Karpas-422 (cell line): ENCODE measurements at regions not wholly inside any gene's neighbourhood (a gene's known extent, or its start where the extent isn't known, plus 50 kb on each side); places are given as distances from the start of the nearest gene placed in this dataset.

ENCODE experiments used
- DNase-seq: peaks from one replicate; pipeline ENCODE4 v3.0.0-alpha.2; 2015
- H2AFZ ChIP-seq: fragments of 200-600 bp; sonication (generic); 2 replicates; pipeline ENCODE4 v1.6.1; 2014; ENCODE audit warnings: antibody characterized with exemption, low read length, mixed read lengths
- H3K27ac ChIP-seq: fragments of 200-600 bp; sonication (generic); 2 replicates; pipeline ENCODE4 v1.5.1; 2014; ENCODE audit warnings: mild to moderate bottlenecking, low read length, moderate library complexity
- H3K27me3 ChIP-seq: fragments of 200-600 bp; sonication (generic); 2 replicates; pipeline ENCODE4 v1.6.1; 2014; ENCODE audit warnings: low read length, mixed read lengths
- H3K36me3 ChIP-seq: fragments of 200-600 bp; sonication (generic); 2 replicates; pipeline ENCODE4 v1.6.1; 2014; ENCODE audit warnings: low read length, mixed read lengths; ENCODE audit not compliant: insufficient read depth
- H3K4me1 ChIP-seq: fragments of 200-600 bp; sonication (generic); 2 replicates; pipeline ENCODE4 v1.6.1; 2014; ENCODE audit warnings: mild to moderate bottlenecking, low read length, mixed read lengths
- H3K4me2 ChIP-seq: fragments of 200-600 bp; sonication (generic); 2 replicates; pipeline ENCODE4 v1.6.1; 2014; ENCODE audit warnings: low read length, low read depth, mild to moderate bottlenecking; ENCODE audit not compliant: poor library complexity, severe bottlenecking
- H3K4me3 ChIP-seq: fragments of 200-600 bp; sonication (generic); 2 replicates; pipeline ENCODE4 v1.5.1; 2014; ENCODE audit warnings: mild to moderate bottlenecking, antibody characterized with exemption, low read length, mixed read lengths
- H3K79me2 ChIP-seq: fragments of 200-600 bp; sonication (generic); 2 replicates; pipeline ENCODE4 v1.6.1; 2014; ENCODE audit warnings: mild to moderate bottlenecking, low read length, mixed read lengths
- H3K9ac ChIP-seq: fragments of 200-600 bp; sonication (generic); 2 replicates; pipeline ENCODE4 v1.6.0; 2014; ENCODE audit warnings: low read length
- H3K9me2 ChIP-seq: fragments of 200-600 bp; sonication (generic), shearing (Covaris generic); replicated peaks from 2 replicates; pipeline ENCODE4 v1.6.0; 2014; ENCODE audit warnings: mild to moderate bottlenecking, low read length, moderate library complexity; ENCODE audit not compliant: insufficient read depth
- H3K9me3 ChIP-seq: fragments of 300-700, 200-600 bp; sonication (generic); 2 replicates; pipeline ENCODE4 v1.6.1; 2014; ENCODE audit warnings: low read length, mixed read lengths
- H4K20me1 ChIP-seq: fragments of 200-600 bp; sonication (generic); 2 replicates; pipeline ENCODE4 v1.6.1; 2014; ENCODE audit warnings: mild to moderate bottlenecking, antibody characterized with exemption, low read length, low read depth; ENCODE audit not compliant: insufficient read depth

DNA sequence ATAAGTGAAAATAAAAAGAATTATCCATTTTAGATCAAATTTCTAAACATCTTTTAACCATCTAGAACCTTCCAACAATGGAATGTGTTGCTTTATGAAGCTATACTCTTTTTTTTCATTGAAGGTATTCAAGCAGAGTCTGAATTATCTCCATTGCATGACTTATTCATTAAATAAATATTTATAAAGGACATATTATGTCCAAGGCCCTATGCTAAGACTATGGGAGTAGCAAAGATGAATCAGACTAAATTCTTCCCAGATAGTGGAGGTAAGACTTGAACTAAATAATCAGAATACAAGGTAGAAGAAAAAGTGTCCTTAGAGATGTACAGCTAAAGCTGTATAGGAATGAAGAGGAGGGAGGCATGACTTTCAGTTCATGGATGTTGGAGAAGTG, 215.5 kb upstream of the RGMB start:
- Histone ChIP-seq H3K9me2 (no peaks in the 10 kb centered on the region), H3K27me3 (no peaks in the 10 kb centered on the region), H3K4me3 (no peak overlapping the region), H3K36me3 (no peaks in the 10 kb centered on the region), H3K79me2 (no peaks in the 10 kb centered on the region), H3K4me2 (no peak overlapping the region), H3K9me3 (no peaks in the 10 kb centered on the region), H3K9ac (no peak overlapping the region), H3K4me1 (no peaks in the 10 kb centered on the region), H4K20me1 (no peaks in the 10 kb centered on the region), H2AFZ (no peak overlapping the region), H3K27ac (no peak overlapping the region)
- DNase-seq, result no peak

DNA sequence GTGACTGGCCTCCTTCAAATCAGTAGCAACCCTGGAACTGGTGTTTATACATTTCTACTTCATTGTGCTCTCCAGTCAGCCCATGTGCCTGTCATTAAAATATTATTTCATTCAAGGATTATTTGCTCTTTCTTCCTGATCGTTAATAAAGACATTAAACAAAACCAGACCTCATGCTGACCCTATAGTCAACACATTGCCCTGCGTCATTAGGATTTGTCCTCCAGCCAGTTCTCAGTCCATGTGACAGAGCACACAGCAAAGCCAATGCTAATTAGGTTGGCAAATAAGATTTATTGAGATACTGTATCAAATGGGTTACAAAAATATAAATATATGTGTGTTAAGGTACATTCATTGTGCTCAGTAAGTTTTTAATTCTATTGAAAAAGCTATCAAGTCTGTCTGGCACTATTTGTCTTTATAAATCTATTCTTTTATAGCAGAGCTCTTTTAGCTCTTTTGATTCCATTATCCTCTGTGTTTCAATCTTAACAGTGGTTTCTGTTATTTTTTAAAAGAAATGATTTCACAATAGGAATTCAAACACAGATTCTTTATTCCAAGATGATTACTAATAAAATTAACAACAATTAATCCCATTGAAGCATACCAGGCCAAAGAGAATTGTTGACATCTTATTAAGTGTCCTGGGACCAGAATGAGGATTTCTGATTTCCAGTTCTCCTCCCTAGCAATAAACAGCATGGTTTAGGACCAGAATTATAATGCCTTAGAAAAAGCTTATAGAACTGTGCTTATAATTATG, 209.4 kb upstream of the RGMB start:
- no peak overlapping the region for H3K4me3 ChIP-seq
- H3K27me3 ChIP-seq, result no peaks in the 10 kb centered on the region
- H3K9me2 ChIP-seq, result no peaks in the 10 kb centered on the region
- H2AFZ ChIP-seq, result no peak overlapping the region
- no peaks in the 10 kb centered on the region for H4K20me1 ChIP-seq
- H3K27ac ChIP-seq, result no peak overlapping the region
- H3K79me2 ChIP-seq, result no peaks in the 10 kb centered on the region
- no peaks in the 10 kb centered on the region for H3K9me3 ChIP-seq
- H3K36me3 ChIP-seq, result no peaks in the 10 kb centered on the region
- H3K4me2 ChIP-seq, result no peak overlapping the region
- no peak for DNase-seq
- no peak overlapping the region for H3K9ac ChIP-seq
- no peaks in the 10 kb centered on the region for H3K4me1 ChIP-seq

DNA sequence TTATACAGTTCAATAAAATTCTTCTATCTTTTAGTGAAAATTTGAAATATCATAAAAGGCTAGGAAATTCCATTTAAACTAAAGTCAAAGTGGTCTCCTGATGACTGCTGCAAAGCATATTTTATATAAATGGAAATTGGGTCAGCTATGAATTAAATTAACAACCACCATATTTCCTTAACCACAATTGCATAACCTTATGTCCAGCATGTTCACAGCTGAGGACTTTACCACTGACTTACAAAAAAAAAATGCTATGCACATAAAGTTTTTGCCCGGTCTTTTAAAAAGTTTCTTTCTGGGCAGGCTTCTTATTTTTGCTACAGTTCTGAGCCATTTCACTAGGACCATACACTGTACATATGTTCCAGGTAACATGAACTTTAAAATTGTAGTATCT, 208.6 kb upstream of the RGMB start:
- Histone ChIP-seq H3K4me3 (no peak overlapping the region), H3K27me3 (no peaks in the 10 kb centered on the region), H3K27ac (no peak overlapping the region), H3K4me1 (no peaks in the 10 kb centered on the region), H3K9ac (no peak overlapping the region), H3K36me3 (no peaks in the 10 kb centered on the region), H3K9me3 (no peaks in the 10 kb centered on the region), H3K79me2 (no peaks in the 10 kb centered on the region), H3K4me2 (no peak overlapping the region), H4K20me1 (no peaks in the 10 kb centered on the region), H2AFZ (no peak overlapping the region), H3K9me2 (no peaks in the 10 kb centered on the region)
- no peak for DNase-seq

DNA sequence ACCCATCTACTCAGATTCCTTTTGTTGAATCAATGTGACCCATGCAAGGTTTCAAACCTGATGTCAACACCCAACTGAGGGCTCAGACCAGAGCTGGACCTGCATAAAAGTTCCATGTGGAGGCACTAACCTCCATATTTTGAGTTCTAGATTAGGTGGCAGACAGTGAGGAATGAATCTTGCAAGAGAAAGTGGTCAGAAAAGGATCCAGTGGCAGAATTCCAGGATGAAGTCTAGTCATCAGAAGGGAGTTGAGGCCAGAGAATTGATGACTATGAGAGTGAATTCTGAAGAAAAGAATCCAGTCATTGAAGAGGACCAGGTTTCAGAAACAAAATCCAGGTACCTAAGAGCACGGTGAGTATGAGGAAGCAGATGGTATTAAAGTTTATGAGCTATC, 205.1 kb upstream of the RGMB start:
- Histone ChIP-seq H3K9ac (no peak overlapping the region), H3K79me2 (no peaks in the 10 kb centered on the region), H3K9me3 (no peaks in the 10 kb centered on the region), H3K27me3 (no peaks in the 10 kb centered on the region), H3K36me3 (no peaks in the 10 kb centered on the region), H2AFZ (no peak overlapping the region), H3K27ac (no peak overlapping the region), H3K4me3 (no peak overlapping the region), H4K20me1 (no peaks in the 10 kb centered on the region), H3K4me2 (no peak overlapping the region), H3K9me2 (no peaks in the 10 kb centered on the region), H3K4me1 (no peaks in the 10 kb centered on the region)
- no peak for DNase-seq

DNA sequence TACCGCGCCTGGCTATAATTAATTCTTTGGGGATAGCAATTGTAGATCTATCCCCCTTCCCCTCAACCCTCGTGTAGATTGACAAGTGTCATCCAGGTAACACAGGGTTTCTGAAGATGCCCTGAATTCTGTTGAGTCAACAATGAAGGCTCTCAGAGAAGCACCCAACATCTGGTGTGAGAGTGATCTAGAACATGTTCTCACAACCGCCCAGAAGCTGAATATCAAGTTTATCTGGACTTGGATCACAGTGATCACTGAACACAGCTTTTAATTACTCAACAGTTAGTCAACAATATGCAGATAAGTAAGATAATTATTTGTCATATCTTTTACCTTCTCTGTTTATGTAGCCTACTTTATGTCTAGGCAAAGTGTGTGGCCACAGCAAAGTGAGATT, 204.2 kb upstream of the RGMB start:
- Histone ChIP-seq H3K9me3 (no peaks in the 10 kb centered on the region), H3K4me1 (no peaks in the 10 kb centered on the region), H4K20me1 (no peaks in the 10 kb centered on the region), H3K27me3 (no peaks in the 10 kb centered on the region), H3K9me2 (no peaks in the 10 kb centered on the region), H3K36me3 (no peaks in the 10 kb centered on the region), H3K9ac (no peak overlapping the region), H3K79me2 (no peaks in the 10 kb centered on the region), H2AFZ (no peak overlapping the region), H3K4me2 (no peak overlapping the region), H3K27ac (no peak overlapping the region), H3K4me3 (no peak overlapping the region)
- no peak for DNase-seq

DNA sequence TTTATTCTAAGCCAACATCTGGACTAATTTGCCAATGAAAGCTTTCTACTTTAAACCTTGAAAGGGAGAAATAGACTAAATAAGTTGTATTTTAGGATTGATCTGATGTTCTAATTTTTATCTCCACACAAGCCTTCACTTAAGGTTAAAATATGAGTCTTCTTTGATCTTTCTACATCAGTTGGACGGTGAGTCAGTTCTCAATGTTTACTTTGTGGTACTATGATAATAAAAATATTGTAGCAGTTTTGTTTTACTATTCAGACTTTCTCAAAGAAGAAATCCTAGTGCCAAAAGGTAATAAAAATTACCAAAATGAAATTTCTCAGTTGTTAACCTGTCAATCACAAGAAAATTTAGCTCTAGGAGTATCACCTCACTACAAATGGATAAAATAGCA, 203.5 kb upstream of the RGMB start:
- DNase-seq, result no peak
- Histone ChIP-seq H2AFZ (no peak overlapping the region), H4K20me1 (no peaks in the 10 kb centered on the region), H3K27me3 (no peaks in the 10 kb centered on the region), H3K27ac (no peak overlapping the region), H3K9ac (no peak overlapping the region), H3K4me1 (no peaks in the 10 kb centered on the region), H3K36me3 (no peaks in the 10 kb centered on the region), H3K9me3 (no peaks in the 10 kb centered on the region), H3K79me2 (no peaks in the 10 kb centered on the region), H3K4me3 (no peak overlapping the region), H3K4me2 (no peak overlapping the region), H3K9me2 (no peaks in the 10 kb centered on the region)

DNA sequence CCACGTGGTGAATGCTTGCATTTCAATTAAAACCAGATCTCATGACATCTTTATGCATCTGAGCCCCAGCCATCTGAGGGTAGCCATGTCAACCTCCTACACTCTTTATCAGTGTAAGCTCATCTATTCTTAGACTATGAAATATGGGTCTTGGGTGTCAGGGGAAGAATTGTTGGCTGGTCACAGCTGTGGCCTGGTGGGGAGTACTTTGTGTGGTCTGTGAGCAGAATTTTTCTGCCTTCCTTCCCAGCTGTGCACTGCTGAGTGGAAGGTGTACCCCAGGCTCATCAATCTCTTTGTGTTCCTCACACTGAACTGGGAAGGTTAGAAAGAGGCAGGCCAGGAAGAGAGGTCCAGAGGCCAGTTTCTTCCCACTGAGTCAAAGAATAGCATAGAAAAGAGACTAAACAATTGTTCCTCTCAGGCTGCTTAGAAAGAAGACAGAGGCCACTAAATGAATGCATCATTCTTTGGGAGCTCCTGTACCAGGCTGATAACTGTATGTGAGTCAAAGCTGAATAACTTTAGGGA, 202.7 kb upstream of the RGMB start:
- no peak overlapping the region for H3K27ac ChIP-seq

DNA sequence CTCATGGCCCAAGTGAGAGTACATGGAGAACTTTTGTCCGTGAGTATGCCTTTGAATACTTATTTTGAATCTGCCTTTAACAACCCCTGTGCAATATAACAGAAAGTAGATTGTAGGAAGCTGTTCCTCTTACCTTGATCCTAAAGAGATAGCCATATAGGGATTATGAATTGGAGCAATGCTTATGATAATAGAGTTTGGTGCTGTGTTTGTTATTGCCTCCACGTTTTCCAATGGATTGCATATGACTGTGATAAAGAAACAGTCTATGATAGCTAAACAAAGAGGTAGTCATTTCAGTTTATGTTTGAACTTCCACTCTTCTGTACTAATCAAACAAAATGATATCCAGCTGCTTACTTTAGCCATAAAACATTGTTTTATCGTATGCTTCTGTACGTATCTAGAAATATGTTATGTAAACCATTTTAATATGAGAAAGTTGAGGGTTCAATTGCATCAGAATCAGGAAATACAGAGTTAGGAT, 199.6 kb upstream of the RGMB start:
- Histone ChIP-seq H3K79me2 (no peaks in the 10 kb centered on the region), H3K9ac (no peak overlapping the region), H3K4me3 (no peak overlapping the region), H3K27ac (no peak overlapping the region), H3K9me2 (no peaks in the 10 kb centered on the region), H3K9me3 (no peaks in the 10 kb centered on the region), H4K20me1 (no peaks in the 10 kb centered on the region), H3K36me3 (no peaks in the 10 kb centered on the region), H2AFZ (no peak overlapping the region), H3K27me3 (no peaks in the 10 kb centered on the region), H3K4me1 (no peaks in the 10 kb centered on the region), H3K4me2 (no peak overlapping the region)
- DNase-seq, result no peak

More for the DNA sequence above, 202.7 kb upstream of the RGMB start:
- Histone ChIP-seq H3K9ac (no peak overlapping the region), H3K79me2 (no peaks in the 10 kb centered on the region), H3K9me3 (no peaks in the 10 kb centered on the region), H3K4me3 (no peak overlapping the region), H4K20me1 (no peaks in the 10 kb centered on the region), H3K9me2 (no peaks in the 10 kb centered on the region), H3K36me3 (no peaks in the 10 kb centered on the region), H3K4me2 (no peak overlapping the region), H2AFZ (no peak overlapping the region), H3K27me3 (no peaks in the 10 kb centered on the region), H3K4me1 (no peaks in the 10 kb centered on the region)
- DNase-seq, result no peak
